IPS-18c (cell line): ENCODE measurements at regions not wholly inside any gene's neighbourhood (a gene's known extent, or its start where the extent isn't known, plus 50 kb on each side); places are given as distances from the start of the nearest gene placed in this dataset.

Experiments used
- H3K4me3 ChIP-seq: 2 replicates; pipeline ENCODE4 v1.7.0; 2013; ENCODE audit warnings: low read depth, mild to moderate bottlenecking, low read length, moderate library complexity; ENCODE audit not compliant: insufficient read depth
- H3K9me3 ChIP-seq: one replicate; pipeline ENCODE4 v1.6.1; 2013; ENCODE audit warnings: mild to moderate bottlenecking, low read length, moderate library complexity; ENCODE audit not compliant: control insufficient read depth, insufficient read depth

DNA sequence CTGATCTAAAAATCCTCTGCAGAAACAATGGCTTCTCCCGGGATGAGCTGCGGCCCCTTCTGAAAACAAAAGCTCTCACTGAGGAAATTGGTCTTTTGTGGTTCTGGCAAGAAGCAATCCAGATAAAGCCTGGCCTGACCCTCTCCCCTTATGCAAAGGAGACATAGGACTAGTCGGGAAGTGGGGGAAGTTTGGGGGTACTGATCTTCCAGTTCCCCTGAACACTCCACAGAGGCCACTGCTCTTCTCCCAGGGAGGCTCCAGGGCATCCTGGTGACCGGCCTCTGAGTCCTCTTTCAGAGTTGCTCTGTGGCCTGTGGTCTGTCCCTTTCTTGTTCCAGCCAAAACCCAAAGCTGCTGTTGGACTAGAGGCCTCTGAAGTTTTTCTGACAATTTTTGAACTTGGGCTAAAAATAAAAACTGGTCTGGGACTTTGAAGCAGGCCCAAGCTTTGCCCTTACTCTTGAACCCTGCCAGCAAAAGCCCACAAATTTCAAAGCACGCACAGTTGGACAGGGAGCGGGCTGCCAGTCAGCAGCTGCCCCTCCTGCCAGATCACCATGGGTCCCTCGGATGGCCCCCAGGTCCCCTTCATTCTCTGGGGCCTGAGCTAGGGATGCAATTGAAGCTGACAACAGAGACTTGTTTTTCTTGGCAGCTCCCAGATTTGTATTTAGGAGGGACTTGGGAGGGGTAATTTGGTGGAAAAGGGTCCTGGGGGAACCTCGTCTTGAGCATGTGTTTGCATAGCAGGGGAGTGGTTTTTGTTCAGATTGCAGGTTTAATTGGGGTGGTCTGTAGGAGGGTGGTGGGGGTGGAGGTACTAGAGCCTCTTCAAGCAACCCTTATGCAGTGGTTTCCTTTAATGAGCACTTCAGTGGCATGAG is 381.6 kb upstream of the CADM1 start:
- H3K4me3 ChIP-seq, result no peak overlapping the region
- H3K9me3 ChIP-seq, result no peaks in the 10 kb centered on the region

- no peak overlapping the region for H3K4me3 ChIP-seq
- no peaks in the 10 kb centered on the region for H3K9me3 ChIP-seq
These were observed 380.8 kb upstream of the CADM1 start for GRCh38 chr11:115884800-115885534.

DNA sequence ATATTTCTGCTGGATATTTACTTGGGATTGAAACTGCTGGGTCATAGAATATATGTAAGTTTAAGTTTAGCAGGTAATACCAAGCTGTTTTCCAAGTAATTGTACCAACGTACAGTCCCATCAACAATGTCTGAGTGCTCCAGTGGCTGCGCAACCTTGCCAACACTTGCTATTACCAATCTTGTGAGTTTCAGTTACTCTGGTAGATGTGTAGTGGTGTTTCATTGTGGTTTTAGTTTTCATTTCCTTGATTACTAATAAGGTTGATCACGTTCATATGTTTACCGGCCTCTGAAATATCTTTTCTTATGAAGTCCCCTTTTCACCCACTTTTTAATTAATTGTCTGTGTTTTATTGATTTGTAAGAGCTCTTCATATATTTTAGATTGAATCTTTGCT is 370.6 kb upstream of the CADM1 start:
- no peak overlapping the region for H3K4me3 ChIP-seq
- no peaks in the 10 kb centered on the region for H3K9me3 ChIP-seq

- no peaks in the 10 kb centered on the region for H3K9me3 ChIP-seq
These were observed 369.6 kb upstream of the CADM1 start for GRCh38 chr11:115873813-115874212.

GRCh38 chr11:115872416-115872815 is 368.2 kb upstream of the CADM1 start:
- H3K4me3 ChIP-seq, result no peak overlapping the region

More at GRCh38 chr11:115873813-115874212, 369.6 kb upstream of the CADM1 start:
- H3K4me3 ChIP-seq, result no peak overlapping the region

GRCh38 chr11:115871161-115871760 is 367.0 kb upstream of the CADM1 start:
- Histone ChIP-seq H3K9me3 (no peaks in the 10 kb centered on the region), H3K4me3 (no peak overlapping the region)

More at GRCh38 chr11:115872416-115872815, 368.2 kb upstream of the CADM1 start:
- H3K9me3 ChIP-seq, result no peaks in the 10 kb centered on the region

DNA sequence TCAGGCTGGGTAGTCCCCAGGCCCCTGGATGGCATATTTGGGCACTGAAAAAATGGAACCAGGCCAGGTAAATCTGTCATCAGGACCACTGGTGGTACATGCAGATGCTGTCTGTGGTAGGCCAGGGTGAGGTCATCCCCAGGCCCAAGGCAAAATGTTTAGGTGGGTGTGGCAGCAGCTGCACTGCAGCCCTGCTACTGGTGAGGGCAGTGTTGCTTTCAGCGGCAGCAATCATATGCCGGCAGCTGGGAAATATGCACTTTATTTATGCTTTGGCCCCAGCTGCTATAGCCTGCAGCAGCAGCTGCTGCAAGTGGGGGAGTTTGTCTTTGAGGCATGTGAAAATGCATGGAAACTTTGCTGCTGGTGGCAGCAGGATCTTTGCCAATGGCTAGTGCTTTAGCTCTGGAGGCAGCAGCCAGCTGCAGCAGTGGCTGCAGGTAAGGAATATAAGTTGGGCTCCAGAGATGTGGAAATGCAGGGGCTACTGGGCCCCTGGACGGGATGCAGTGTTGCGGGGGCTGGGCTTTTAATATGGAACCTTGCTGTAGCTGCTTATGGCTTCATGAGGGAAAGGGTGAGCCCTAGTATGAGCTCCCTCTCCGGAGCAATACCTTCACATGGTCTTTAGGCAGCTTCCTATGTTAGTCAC is 365.7 kb upstream of the CADM1 start:
- Histone ChIP-seq H3K4me3 (no peak overlapping the region), H3K9me3 (no peaks in the 10 kb centered on the region)

GRCh38 chr11:115869131-115869530 is 364.9 kb upstream of the CADM1 start:
- Histone ChIP-seq H3K4me3 (no peak overlapping the region), H3K9me3 (no peaks in the 10 kb centered on the region)

- H3K9me3 ChIP-seq, result no peaks in the 10 kb centered on the region
- no peak overlapping the region for H3K4me3 ChIP-seq
These were observed 356.0 kb upstream of the CADM1 start for GRCh38 chr11:115860246-115860645.

- Histone ChIP-seq H3K4me3 (no peak overlapping the region), H3K9me3 (no peaks in the 10 kb centered on the region)
These were observed 344.4 kb upstream of the CADM1 start for GRCh38 chr11:115848611-115849010.

DNA sequence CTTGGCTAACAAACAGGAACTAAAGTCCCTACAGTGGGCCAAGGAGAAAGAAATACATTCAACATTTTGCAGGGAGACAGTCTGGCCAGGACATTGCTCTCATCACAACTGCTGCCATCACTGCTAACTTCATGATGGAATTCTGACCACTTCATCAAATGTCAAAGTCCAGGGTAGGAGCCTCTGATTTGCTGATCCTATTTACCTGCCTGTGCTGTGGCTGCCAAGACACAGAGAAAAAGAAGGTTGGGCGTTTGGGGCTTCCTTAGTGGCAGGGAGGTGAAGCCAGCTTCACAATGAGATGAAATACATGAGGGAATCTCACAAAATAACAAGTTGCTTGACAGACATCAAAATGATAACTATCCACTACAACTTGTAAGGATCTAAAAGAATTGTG is 343.9 kb upstream of the CADM1 start:
- Histone ChIP-seq H3K9me3 (no peaks in the 10 kb centered on the region), H3K4me3 (no peak overlapping the region)

- no peaks in the 10 kb centered on the region for H3K9me3 ChIP-seq
- no peak overlapping the region for H3K4me3 ChIP-seq
These were observed 341.7 kb upstream of the CADM1 start for GRCh38 chr11:115845872-115846271.

- H3K9me3 ChIP-seq, result no peaks in the 10 kb centered on the region
- no peak overlapping the region for H3K4me3 ChIP-seq
These were observed 339.5 kb upstream of the CADM1 start for GRCh38 chr11:115843685-115844084.

GRCh38 chr11:115843111-115843510 is 338.9 kb upstream of the CADM1 start:
- Histone ChIP-seq H3K9me3 (no peaks in the 10 kb centered on the region), H3K4me3 (no peak overlapping the region)

DNA sequence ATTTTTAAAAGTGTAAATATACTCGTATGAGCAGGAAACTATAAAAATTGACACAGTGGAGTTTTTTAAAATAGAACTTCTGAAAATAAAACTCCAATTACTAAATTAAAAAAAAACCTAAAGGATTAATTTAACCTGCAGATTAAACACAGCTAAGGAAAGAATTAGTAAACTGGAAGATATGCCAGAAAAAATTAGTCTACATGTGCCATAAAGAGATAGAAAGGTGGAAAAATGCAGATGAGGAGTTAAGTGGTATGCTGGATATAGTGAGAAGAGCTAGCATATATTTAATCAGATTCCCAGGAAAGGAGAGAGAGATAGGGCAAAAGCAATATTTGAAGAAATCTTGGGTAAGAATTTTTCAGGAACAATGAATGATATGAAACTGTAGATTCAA is 315.8 kb upstream of the CADM1 start:
- no peak overlapping the region for H3K4me3 ChIP-seq
- H3K9me3 ChIP-seq, result no peaks in the 10 kb centered on the region

- Histone ChIP-seq H3K4me3 (no peak overlapping the region), H3K9me3 (no peaks in the 10 kb centered on the region)
These were observed 314.8 kb upstream of the CADM1 start for GRCh38 chr11:115819014-115819413.

DNA sequence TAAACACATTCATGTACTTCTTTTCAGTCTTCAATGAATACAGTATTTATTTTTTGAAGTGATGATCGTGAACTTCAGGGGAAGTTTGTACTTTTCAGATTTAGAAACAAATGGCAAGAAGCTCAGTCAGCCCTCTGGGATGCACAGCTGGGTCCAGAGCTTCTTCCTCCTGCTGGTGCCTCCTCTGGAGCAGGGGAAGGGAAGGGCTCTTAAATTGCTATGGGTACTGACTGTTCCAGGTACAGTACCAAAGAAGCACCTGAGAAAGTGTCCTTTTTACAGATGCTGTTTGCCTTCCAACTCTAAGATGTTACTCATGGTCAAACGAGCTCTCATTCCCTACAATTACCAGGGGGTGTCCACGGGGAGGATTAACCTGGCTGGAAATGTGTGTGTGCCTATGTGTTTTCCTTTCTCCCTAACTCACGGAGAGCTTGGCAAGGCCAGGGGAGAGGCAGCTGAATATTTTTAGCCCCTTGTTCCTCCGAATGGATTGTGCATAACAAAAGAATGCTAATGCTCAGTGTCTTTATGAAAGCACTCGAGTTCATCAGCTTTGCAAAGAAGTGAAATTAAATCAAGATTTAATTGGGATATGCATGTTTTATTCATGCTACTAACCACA is 313.7 kb upstream of the CADM1 start:
- Histone ChIP-seq H3K4me3 (no peak overlapping the region), H3K9me3 (no peaks in the 10 kb centered on the region)
